Liver (tissue), 8 donors: ENCODE measurements at regions not wholly inside any gene's neighbourhood (a gene's known extent, or its start where the extent isn't known, plus 50 kb on each side); places are given as distances from the start of the nearest gene placed in this dataset.

ENCODE experiments used
- DNase-seq: peaks from one replicate; pipeline ENCODE4 v3.0.0-alpha.2; 2017; ENCODE audit warnings: low spot score
- H3K27ac ChIP-seq, 2 donors: one replicate each; pipeline ENCODE4 v1.7.0; 2013; ENCODE audit warnings: inconsistent platforms in 2 of 2, low read length in 2 of 2, control low read depth in 1 of 2, low read depth in 1 of 2, mild to moderate bottlenecking in 1 of 2
- H3K27me3 ChIP-seq, 4 donors: one replicate each; pipeline versions ENCODE4 v1.6.1 to v1.7.0; 2013; ENCODE audit warnings: low read length in 3 of 4, inconsistent platforms in 1 of 4, mild to moderate bottlenecking in 1 of 4, moderate library complexity in 1 of 4; ENCODE audit not compliant: control insufficient read depth in 4 of 4, insufficient read depth in 4 of 4
- H3K36me3 ChIP-seq, 4 donors: one replicate each; pipeline versions ENCODE4 v1.6.1 to v1.7.0; 2013; ENCODE audit warnings: low read length in 3 of 4, mild to moderate bottlenecking in 3 of 4, low read depth in 1 of 4, moderate library complexity in 1 of 4; ENCODE audit not compliant: control insufficient read depth in 4 of 4, insufficient read depth in 3 of 4
- H3K4me1 ChIP-seq, 4 donors: one replicate each; pipeline versions ENCODE4 v1.6.1 to v1.7.0; 2013; ENCODE audit warnings: low read length in 3 of 4, mild to moderate bottlenecking in 3 of 4, moderate library complexity in 1 of 4; ENCODE audit not compliant: control insufficient read depth in 4 of 4, insufficient read depth in 4 of 4
- H3K4me3 ChIP-seq, 3 donors: one replicate each; pipeline versions ENCODE4 v1.6.1 to v1.7.0; 2013; ENCODE audit warnings: low read length in 3 of 3, control low read depth in 1 of 3, low read depth in 1 of 3, mild to moderate bottlenecking in 1 of 3
- H3K9ac ChIP-seq, 2 donors: one replicate each; pipeline ENCODE4 v1.7.0; 2013; ENCODE audit warnings: low read length in 2 of 2, mild to moderate bottlenecking in 2 of 2, moderate library complexity in 2 of 2, control low read depth in 1 of 2, low read depth in 1 of 2
- H3K9me3 ChIP-seq, 4 donors: one replicate each; pipeline versions ENCODE4 v1.6.1 to v1.7.0; 2013; ENCODE audit warnings: low read length in 3 of 4; ENCODE audit not compliant: control insufficient read depth in 4 of 4
- FOXA1 ChIP-seq: IDR thresholded peaks from 2 replicates; pipeline ENCODE4 v1.6.1; 2016; ENCODE audit warnings: antibody characterized with exemption
- GABPA ChIP-seq, 2 donors: IDR thresholded peaks in 1 of 2; conservative IDR thresholded peaks in 1 of 2; 2 replicates each; pipeline ENCODE4 v1.6.1; 2016; ENCODE audit warnings: antibody characterized with exemption in 2 of 2, mild to moderate bottlenecking in 1 of 2, moderate library complexity in 1 of 2
- HNF4A ChIP-seq, 2 donors: conservative IDR thresholded peaks; 2 replicates each; pipeline ENCODE4 v1.6.1; 2016; ENCODE audit warnings: antibody characterized with exemption in 2 of 2, mild to moderate bottlenecking in 2 of 2
- HNF4G ChIP-seq: IDR thresholded peaks from 2 replicates; pipeline ENCODE4 v1.6.1; 2016; ENCODE audit warnings: antibody characterized with exemption
- JUND ChIP-seq, 2 donors: IDR thresholded peaks; 2 replicates each; pipeline ENCODE4 v1.6.1; 2016; ENCODE audit warnings: antibody characterized with exemption in 2 of 2
- MAX ChIP-seq: IDR thresholded peaks from 2 replicates; pipeline ENCODE4 v1.6.1; 2016; ENCODE audit warnings: antibody characterized with exemption
- NR2F2 ChIP-seq: IDR thresholded peaks from 2 replicates; pipeline ENCODE4 v1.6.1; 2016; ENCODE audit warnings: antibody characterized with exemption
- RXRA ChIP-seq, 2 donors: IDR thresholded peaks; 2 replicates each; pipeline ENCODE4 v1.6.1; 2017 to 2018; ENCODE audit warnings: antibody characterized with exemption in 2 of 2, mild to moderate bottlenecking in 1 of 2
- SP1 ChIP-seq: IDR thresholded peaks from 2 replicates; pipeline ENCODE4 v1.6.1; 2018; ENCODE audit warnings: antibody characterized with exemption, mild to moderate bottlenecking
- YY1 ChIP-seq: IDR thresholded peaks from 2 replicates; pipeline ENCODE4 v1.6.1; 2016; ENCODE audit warnings: antibody characterized with exemption, mild to moderate bottlenecking
- WGBS: extraction: QIAGEN DNeasy Blood & Tissue Kit; methylation state at CpG from one replicate; pipeline ENCODE4 v1.1.7; 2013; 5-methylcytosine and 5-hydroxymethylcytosine counted together
- TF ChIP-seq, protein P1 (sequence below): IDR thresholded peaks from 2 replicates; pipeline ENCODE4 v1.6.1; 2016; ENCODE audit warnings: antibody characterized with exemption
- TF ChIP-seq, protein P2 (sequence below): IDR thresholded peaks from 2 replicates; pipeline ENCODE4 v1.6.1; 2016; ENCODE audit warnings: antibody characterized with exemption
- TF ChIP-seq, protein P3 (sequence below): fragments of 150-350 bp; IDR thresholded peaks from 2 replicates; pipeline ENCODE4 v1.5.1; 2017; ENCODE audit warnings: improper control_type of control experiment, low read depth, low read length; ENCODE audit not compliant: missing input control
- TF ChIP-seq, protein P4 (sequence below): IDR thresholded peaks from 2 replicates; pipeline ENCODE4 v1.6.1; 2016; ENCODE audit warnings: antibody characterized with exemption, mild to moderate bottlenecking
- donor health status: healthy.
- donor health status: healthy.
- donor health status: healthy.
- donor health status: healthy.
- donor health status: healthy.

GRCh38 chr17:74072340-74072739, 131.1 kb upstream of the RPL38 start:
- Histone ChIP-seq H3K27ac (no peak overlapping the region), H3K9ac (no peak overlapping the region), H3K27me3 (peaks cover 0 to 2% (median 0%) of the 10 kb centered on the region in 4 donors), H3K4me3 (no peak overlapping the region), H3K9me3 (peaks cover 0 to 15% (median 11%) of the 10 kb centered on the region in 4 donors), H3K4me1 (no peaks in the 10 kb centered on the region), H3K36me3 (no peaks in the 10 kb centered on the region)
- TF ChIP-seq HNF4A (conservative IDR thresholded peaks at IDR 0.05) (no peak), SP1 (no peak), YY1 (no peak)
- TF ChIP-seq, protein P1, sequence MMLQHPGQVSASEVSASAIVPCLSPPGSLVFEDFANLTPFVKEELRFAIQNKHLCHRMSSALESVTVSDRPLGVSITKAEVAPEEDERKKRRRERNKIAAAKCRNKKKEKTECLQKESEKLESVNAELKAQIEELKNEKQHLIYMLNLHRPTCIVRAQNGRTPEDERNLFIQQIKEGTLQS = no peak
- TF ChIP-seq, protein P2, sequence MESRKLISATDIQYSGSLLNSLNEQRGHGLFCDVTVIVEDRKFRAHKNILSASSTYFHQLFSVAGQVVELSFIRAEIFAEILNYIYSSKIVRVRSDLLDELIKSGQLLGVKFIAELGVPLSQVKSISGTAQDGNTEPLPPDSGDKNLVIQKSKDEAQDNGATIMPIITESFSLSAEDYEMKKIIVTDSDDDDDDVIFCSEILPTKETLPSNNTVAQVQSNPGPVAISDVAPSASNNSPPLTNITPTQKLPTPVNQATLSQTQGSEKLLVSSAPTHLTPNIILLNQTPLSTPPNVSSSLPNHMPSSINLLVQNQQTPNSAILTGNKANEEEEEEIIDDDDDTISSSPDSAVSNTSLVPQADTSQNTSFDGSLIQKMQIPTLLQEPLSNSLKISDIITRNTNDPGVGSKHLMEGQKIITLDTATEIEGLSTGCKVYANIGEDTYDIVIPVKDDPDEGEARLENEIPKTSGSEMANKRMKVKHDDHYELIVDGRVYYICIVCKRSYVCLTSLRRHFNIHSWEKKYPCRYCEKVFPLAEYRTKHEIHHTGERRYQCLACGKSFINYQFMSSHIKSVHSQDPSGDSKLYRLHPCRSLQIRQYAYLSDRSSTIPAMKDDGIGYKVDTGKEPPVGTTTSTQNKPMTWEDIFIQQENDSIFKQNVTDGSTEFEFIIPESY = no peak
- no peak for DNase-seq
- 75% methylated on average over 4 of the region's 4 CpGs for WGBS

DNA sequence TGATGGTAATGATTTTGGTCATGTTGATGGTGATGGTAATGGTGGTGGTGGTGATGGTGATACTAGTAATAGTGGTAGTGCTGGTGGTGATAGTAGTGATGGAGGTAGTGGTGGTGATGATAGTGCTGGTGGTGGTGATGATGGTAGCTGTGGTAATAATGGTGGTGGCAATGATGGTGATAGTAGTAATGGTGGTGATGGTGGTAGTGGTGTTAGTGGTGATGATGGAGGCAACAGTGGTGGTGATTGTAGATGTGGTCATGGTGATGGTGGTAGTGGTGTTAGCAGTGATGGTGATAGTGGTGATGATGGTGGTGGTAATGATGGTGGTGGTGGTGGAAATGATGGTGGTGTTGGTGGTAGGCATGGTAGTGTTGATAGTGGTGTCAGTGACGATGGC, 127.0 kb upstream of the RPL38 start:
- Histone ChIP-seq H3K9me3 (peaks cover 0 to 15% (median 11%) of the 10 kb centered on the region in 4 donors), H3K9ac (no peak overlapping the region), H3K4me1 (no peaks in the 10 kb centered on the region), H3K4me3 (no peak overlapping the region), H3K27ac (no peak overlapping the region), H3K36me3 (no peaks in the 10 kb centered on the region), H3K27me3 (peaks cover 0 to 2% (median 0%) of the 10 kb centered on the region in 4 donors)
- DNase-seq = no peak
- 91% methylated on average over 1 of the region's 1 CpG for WGBS
- TF ChIP-seq, protein P3, sequence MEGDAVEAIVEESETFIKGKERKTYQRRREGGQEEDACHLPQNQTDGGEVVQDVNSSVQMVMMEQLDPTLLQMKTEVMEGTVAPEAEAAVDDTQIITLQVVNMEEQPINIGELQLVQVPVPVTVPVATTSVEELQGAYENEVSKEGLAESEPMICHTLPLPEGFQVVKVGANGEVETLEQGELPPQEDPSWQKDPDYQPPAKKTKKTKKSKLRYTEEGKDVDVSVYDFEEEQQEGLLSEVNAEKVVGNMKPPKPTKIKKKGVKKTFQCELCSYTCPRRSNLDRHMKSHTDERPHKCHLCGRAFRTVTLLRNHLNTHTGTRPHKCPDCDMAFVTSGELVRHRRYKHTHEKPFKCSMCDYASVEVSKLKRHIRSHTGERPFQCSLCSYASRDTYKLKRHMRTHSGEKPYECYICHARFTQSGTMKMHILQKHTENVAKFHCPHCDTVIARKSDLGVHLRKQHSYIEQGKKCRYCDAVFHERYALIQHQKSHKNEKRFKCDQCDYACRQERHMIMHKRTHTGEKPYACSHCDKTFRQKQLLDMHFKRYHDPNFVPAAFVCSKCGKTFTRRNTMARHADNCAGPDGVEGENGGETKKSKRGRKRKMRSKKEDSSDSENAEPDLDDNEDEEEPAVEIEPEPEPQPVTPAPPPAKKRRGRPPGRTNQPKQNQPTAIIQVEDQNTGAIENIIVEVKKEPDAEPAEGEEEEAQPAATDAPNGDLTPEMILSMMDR = no peak
- TF ChIP-seq HNF4A (conservative IDR thresholded peaks at IDR 0.05) = no peak
- TF ChIP-seq GABPA (IDR thresholded peaks at IDR 0.05 in 1 of 2, conservative IDR thresholded peaks at IDR 0.05 in 1 of 2) = no peak
- TF ChIP-seq, protein P2 = no peak
- no peak for TF ChIP-seq JUND (IDR thresholded peaks at IDR 0.05)
- TF ChIP-seq NR2F2 = no peak
- TF ChIP-seq HNF4G = no peak
- no peak for TF ChIP-seq MAX
- no peak for TF ChIP-seq RXRA (IDR thresholded peaks at IDR 0.05)
- TF ChIP-seq, protein P1 = no peak
- TF ChIP-seq SP1 = no peak
- no peak for TF ChIP-seq FOXA1
- no peak for TF ChIP-seq YY1
- TF ChIP-seq, protein P4, sequence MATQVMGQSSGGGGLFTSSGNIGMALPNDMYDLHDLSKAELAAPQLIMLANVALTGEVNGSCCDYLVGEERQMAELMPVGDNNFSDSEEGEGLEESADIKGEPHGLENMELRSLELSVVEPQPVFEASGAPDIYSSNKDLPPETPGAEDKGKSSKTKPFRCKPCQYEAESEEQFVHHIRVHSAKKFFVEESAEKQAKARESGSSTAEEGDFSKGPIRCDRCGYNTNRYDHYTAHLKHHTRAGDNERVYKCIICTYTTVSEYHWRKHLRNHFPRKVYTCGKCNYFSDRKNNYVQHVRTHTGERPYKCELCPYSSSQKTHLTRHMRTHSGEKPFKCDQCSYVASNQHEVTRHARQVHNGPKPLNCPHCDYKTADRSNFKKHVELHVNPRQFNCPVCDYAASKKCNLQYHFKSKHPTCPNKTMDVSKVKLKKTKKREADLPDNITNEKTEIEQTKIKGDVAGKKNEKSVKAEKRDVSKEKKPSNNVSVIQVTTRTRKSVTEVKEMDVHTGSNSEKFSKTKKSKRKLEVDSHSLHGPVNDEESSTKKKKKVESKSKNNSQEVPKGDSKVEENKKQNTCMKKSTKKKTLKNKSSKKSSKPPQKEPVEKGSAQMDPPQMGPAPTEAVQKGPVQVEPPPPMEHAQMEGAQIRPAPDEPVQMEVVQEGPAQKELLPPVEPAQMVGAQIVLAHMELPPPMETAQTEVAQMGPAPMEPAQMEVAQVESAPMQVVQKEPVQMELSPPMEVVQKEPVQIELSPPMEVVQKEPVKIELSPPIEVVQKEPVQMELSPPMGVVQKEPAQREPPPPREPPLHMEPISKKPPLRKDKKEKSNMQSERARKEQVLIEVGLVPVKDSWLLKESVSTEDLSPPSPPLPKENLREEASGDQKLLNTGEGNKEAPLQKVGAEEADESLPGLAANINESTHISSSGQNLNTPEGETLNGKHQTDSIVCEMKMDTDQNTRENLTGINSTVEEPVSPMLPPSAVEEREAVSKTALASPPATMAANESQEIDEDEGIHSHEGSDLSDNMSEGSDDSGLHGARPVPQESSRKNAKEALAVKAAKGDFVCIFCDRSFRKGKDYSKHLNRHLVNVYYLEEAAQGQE = no peak
